A673 (cell line): ENCODE measurements at regions not wholly inside any gene's neighbourhood (a gene's known extent, or its start where the extent isn't known, plus 50 kb on each side); places are given as distances from the start of the nearest gene placed in this dataset.

ENCODE experiments used
- BruUV-seq: library from RNA; stranded (reverse); fragments of 400-500 nt; replicated peaks from 2 replicates; lab custom pipeline; 2021; lab: Mats Ljungman, UMichigan
- CTCF ChIA-PET: fragments of 300-600 bp; sonication (Branson Sonifier 250); formaldehyde crosslinking; loops from one replicate; lab custom pipeline; 2022; ENCODE audit warnings: antibody characterized with exemption; lab: Charles Lee
- POLR2A ChIA-PET: fragments of 300-600 bp; sonication (Branson Sonifier 250); formaldehyde crosslinking; loops from one replicate; lab custom pipeline; 2022; ENCODE audit warnings: antibody characterized with exemption; ENCODE audit not compliant: low non-redundant PET; lab: Charles Lee
- DNase-seq: peaks from one replicate; pipeline ENCODE4 v3.0.0-alpha.2; 2015; ENCODE audit warnings: low spot score
- H3K27ac ChIP-seq: fragments of 200-600 bp; sonication (generic); 2 replicates; pipeline ENCODE4 v1.5.1; 2016; ENCODE audit warnings: mixed run types, low read depth, mild to moderate bottlenecking, mixed read lengths, antibody characterized with exemption, low read length; ENCODE audit not compliant: poor library complexity, severe bottlenecking
- H3K27me3 ChIP-seq: fragments of 200-600 bp; sonication (generic); replicated peaks from 2 replicates; pipeline ENCODE4 v1.6.1; 2017; ENCODE audit warnings: mixed run types, low read depth, mild to moderate bottlenecking, mixed read lengths, antibody characterized with exemption, low read length; ENCODE audit not compliant: insufficient read depth, poor library complexity
- H3K36me3 ChIP-seq: fragments of 200-600 bp; sonication (generic); 2 replicates; pipeline ENCODE4 v1.6.1; 2016; ENCODE audit warnings: mixed run types, mild to moderate bottlenecking, mixed read lengths, antibody characterized with exemption, low read length; ENCODE audit not compliant: insufficient read depth, poor library complexity, severe bottlenecking
- H3K4me1 ChIP-seq: fragments of 200-600 bp; sonication (generic); 2 replicates; pipeline ENCODE4 v1.6.1; 2017; ENCODE audit warnings: mixed run types, mild to moderate bottlenecking, mixed read lengths, antibody characterized with exemption, low read length; ENCODE audit not compliant: insufficient read depth, poor library complexity, severe bottlenecking
- H3K4me3 ChIP-seq: fragments of 200-600 bp; sonication (generic); 2 replicates; pipeline ENCODE4 v1.5.1; 2016; ENCODE audit warnings: low read depth, mixed run types, mild to moderate bottlenecking, mixed read lengths, low read length; ENCODE audit not compliant: poor library complexity, severe bottlenecking
- H3K9me3 ChIP-seq: fragments of 200-600 bp; sonication (generic); 2 replicates; pipeline ENCODE4 v1.6.1; 2016; ENCODE audit warnings: mixed run types, low read depth, mild to moderate bottlenecking, mixed read lengths, antibody characterized with exemption, low read length; ENCODE audit not compliant: poor library complexity, severe bottlenecking
- EZH2 ChIP-seq: fragments of 200-600 bp; sonication (generic); IDR thresholded peaks from 2 replicates; pipeline ENCODE4 v1.6.1; 2017; ENCODE audit warnings: borderline replicate concordance, low read depth, mild to moderate bottlenecking, mixed read lengths, antibody characterized with exemption, low read length; ENCODE audit not compliant: poor library complexity, severe bottlenecking
- intact Hi-C: fragments of 100-400 bp; cut with micrococcal nuclease; formaldehyde crosslinking; loops from one replicate; pipeline ENCODE4 v1.10.0; 2022; ENCODE audit not compliant: unreplicated experiment
- TF ChIP-seq, protein P1 (sequence below): fragments of 300-800, 200-600 bp; sonication (generic); conservative IDR thresholded peaks from 2 replicates; pipeline ENCODE4 v1.5.1; 2017; ENCODE audit warnings: low read depth, mild to moderate bottlenecking, antibody characterized with exemption, low read length, moderate library complexity, mixed read lengths

DNA sequence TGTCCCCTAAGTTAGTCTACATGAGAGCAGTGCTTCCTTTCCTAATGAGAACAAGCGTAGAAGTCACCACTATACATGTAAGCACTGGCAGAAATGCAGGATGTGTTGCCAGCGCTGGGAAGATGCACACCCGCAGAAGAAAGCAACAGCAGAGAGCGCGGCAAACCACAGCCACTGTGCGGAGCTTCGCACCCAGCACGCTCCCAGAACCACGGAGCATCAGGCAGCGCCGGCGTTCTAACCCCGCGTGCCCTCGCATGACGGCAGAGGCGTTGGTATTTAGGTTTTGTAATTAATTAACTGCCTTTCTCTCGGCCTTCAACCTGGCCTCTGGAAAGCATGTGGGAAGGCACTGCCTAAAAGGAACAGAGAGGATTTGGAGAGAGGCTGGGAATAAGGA lies 69.1 kb downstream of the OLIG1 start:
- DNase-seq: no peak
- Histone ChIP-seq H3K4me3 (no peak overlapping the region), H3K36me3 (no peaks in the 10 kb centered on the region), H3K27ac (no peak overlapping the region), H3K9me3 (no peaks in the 10 kb centered on the region), H3K27me3 (peaks cover 83% of the 10 kb centered on the region), H3K4me1 (no peaks in the 10 kb centered on the region)
- intact Hi-C loops: no loop called here
- TF ChIP-seq, protein P1, sequence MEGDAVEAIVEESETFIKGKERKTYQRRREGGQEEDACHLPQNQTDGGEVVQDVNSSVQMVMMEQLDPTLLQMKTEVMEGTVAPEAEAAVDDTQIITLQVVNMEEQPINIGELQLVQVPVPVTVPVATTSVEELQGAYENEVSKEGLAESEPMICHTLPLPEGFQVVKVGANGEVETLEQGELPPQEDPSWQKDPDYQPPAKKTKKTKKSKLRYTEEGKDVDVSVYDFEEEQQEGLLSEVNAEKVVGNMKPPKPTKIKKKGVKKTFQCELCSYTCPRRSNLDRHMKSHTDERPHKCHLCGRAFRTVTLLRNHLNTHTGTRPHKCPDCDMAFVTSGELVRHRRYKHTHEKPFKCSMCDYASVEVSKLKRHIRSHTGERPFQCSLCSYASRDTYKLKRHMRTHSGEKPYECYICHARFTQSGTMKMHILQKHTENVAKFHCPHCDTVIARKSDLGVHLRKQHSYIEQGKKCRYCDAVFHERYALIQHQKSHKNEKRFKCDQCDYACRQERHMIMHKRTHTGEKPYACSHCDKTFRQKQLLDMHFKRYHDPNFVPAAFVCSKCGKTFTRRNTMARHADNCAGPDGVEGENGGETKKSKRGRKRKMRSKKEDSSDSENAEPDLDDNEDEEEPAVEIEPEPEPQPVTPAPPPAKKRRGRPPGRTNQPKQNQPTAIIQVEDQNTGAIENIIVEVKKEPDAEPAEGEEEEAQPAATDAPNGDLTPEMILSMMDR: no peak
- TF ChIP-seq EZH2: no peak
- BruUV-seq: no TSS peak
- ChIA-PET POLR2A (no interaction called here), CTCF (no interaction called here)

DNA sequence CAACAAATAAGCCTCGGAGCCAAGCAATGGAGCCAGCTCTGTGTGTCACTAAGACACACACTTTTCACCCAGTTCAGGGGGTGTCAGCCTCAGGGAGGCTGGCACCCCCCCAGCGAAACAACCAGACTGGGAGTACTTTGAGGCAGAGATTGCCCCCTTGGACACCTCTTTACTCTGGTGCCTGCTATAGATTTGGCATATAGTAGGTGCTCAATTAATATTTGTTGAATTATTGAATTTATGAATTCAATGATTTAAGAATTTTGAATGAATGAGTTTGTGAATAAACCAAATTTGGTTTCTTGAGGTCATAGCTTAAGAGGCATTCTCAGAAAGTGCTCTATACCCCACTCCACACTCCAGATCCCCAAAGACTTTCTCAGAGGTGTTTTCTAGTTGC lies 70.3 kb downstream of the OLIG1 start:
- peaks cover 86% of the 10 kb centered on the region for H3K27me3 ChIP-seq

DNA sequence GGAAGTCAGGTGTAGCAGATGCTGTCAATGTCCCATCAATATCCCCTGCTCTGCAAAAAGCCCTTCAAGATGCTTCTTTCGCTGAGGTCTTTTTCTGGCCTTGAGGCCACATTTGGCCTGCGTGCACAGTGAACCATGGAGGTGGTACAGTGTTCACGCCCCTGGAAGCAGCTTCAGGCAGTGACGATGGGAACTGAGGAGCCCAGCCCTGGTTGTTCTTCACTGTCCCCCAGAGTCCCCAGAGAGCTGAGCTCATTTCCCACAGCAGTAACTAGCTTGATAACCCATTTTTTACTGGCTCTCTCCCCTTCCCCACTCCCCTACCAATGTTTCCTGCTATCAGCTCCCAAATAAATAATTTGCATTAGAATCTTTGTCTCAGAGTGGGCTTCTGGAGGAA lies 76.5 kb downstream of the OLIG1 start:
- Histone ChIP-seq H3K9me3 (no peaks in the 10 kb centered on the region), H3K27ac (no peak overlapping the region), H3K36me3 (no peaks in the 10 kb centered on the region), H3K27me3 (peaks cover 94% of the 10 kb centered on the region), H3K4me1 (no peaks in the 10 kb centered on the region), H3K4me3 (no peak overlapping the region)
- DNase-seq: no peak
- TF ChIP-seq, protein P1: no peak
- no peak for TF ChIP-seq EZH2
- ChIA-PET POLR2A (no interaction called here), CTCF (no interaction called here)
- BruUV-seq: no TSS peak
- intact Hi-C loops: no loop called here

More for the DNA sequence above, 70.3 kb downstream of the OLIG1 start:
- DNase-seq: no peak
- CTCF ChIA-PET: interaction anchor here (0.6 kb wide), 1 partner anchor 23 kb away, joined by 3 read pairs; no protein-coding TSS in a partner anchor
- H3K9me3 ChIP-seq: no peaks in the 10 kb centered on the region
- TF ChIP-seq EZH2: no peak
- TF ChIP-seq, protein P1: no peak
- intact Hi-C loops: no loop called here
- no TSS peak for BruUV-seq
- POLR2A ChIA-PET: interaction anchor here (0.5 kb wide), 1 partner anchor 257 kb away, joined by 3 read pairs; no protein-coding TSS in a partner anchor
- no peaks in the 10 kb centered on the region for H3K4me1 ChIP-seq
- H3K4me3 ChIP-seq: no peak overlapping the region
- H3K36me3 ChIP-seq: no peaks in the 10 kb centered on the region
- no peak overlapping the region for H3K27ac ChIP-seq
